ENCODE measurements at regions not wholly inside any gene's neighbourhood (a gene's known extent, or its start where the extent isn't known, plus 50 kb on each side); places are given as distances from the start of the nearest gene placed in this dataset.
A peak's percentile ranks its signal among the peaks of the same experiment; 100 is the strongest.

DNA sequence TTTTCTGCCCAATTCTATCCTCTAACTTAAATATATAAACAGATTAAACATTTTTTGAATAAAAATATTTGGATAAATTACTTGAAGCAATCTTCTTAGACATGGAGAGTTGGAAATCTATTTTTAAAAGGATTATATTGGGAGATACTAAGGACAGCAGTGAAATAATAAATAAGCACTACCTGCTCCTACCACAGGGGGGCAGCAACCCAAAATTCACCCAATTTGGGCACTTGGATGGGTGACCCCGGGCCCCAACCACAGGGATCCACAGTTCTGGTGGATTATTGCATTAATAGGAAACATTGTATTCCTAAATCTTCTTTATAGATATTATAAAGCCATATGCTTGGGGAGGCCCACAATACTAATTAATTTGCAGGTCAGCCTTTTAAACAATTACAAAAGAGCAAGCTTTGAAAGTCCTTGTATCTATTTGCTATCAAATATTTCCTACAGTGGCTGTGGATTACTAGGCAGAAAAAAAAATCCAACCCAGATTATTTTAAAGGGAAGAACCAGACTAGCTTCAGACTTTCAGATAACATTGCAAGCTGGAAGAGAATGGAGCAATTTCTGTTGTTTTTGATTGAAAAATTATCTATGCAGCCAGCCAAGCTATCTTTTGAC, 66.4 kb upstream of the PDE10A start:
- TF ChIP-seq, protein P1, sequence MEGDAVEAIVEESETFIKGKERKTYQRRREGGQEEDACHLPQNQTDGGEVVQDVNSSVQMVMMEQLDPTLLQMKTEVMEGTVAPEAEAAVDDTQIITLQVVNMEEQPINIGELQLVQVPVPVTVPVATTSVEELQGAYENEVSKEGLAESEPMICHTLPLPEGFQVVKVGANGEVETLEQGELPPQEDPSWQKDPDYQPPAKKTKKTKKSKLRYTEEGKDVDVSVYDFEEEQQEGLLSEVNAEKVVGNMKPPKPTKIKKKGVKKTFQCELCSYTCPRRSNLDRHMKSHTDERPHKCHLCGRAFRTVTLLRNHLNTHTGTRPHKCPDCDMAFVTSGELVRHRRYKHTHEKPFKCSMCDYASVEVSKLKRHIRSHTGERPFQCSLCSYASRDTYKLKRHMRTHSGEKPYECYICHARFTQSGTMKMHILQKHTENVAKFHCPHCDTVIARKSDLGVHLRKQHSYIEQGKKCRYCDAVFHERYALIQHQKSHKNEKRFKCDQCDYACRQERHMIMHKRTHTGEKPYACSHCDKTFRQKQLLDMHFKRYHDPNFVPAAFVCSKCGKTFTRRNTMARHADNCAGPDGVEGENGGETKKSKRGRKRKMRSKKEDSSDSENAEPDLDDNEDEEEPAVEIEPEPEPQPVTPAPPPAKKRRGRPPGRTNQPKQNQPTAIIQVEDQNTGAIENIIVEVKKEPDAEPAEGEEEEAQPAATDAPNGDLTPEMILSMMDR (IDR thresholded peaks at IDR 0.05; ENCODE audit: low read depth, low read length), result peak; percentile 56
- TF ChIP-seq EZH2phosphoT487 (IDR thresholded peaks at IDR 0.05; ENCODE audit: low read depth), result no peak

Measured in OCI-LY3 (cell line).